Retina (tissue), 1 donor: ENCODE measurements at regions not wholly inside any gene's neighbourhood (a gene's known extent, or its start where the extent isn't known, plus 50 kb on each side); places are given as distances from the start of the nearest gene placed in this dataset.
"Not testable (repeated sequence)": the region's sequence is repeated elsewhere in the genome, so short reads cannot be mapped to it uniquely, and the experiment has no call there.

ENCODE experiments used
- DNase-seq: peaks from one replicate; pipeline ENCODE4 v3.0.0-alpha.2; 2016

DNA sequence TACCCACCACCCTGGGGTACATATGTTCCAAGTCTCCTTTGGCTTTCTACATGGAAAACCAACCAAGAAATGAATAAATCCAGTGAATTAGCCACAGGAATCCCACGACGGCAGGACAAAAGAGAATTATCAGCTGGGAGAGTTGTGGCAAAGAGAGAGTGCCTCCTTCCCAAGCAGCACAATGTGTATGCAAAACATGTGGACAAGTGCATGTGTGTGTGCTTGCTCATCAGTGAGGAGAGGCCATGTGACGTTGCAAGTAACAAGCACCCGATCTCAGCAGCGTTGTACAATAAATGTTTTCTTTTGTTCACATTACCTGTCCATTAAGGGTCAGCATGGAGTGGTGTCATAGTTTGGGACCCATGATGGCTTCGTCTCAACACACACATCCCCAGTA, 50.0 kb upstream of the EMX2 start:
- DNase-seq, result no peak

DNA sequence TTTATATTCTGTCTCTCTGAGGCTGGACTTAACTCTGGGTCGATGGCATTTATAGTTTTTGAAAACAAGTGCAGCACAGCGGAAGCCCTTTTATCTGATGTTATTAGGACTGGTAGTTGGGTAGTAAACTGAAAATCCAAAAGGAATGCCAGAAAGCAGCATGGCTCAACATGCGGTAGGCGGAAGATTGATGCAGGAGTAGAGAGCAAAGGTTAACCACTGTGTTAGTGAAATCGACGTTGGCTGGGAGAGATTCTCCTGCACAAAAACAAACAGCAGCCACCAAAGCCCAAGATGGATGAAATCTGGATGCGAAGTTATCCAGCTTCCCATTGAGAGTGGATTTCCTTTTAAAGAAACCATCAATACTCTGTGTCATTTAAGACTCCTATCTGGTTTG, 54.5 kb upstream of the EMX2 start:
- no peak for DNase-seq

DNA sequence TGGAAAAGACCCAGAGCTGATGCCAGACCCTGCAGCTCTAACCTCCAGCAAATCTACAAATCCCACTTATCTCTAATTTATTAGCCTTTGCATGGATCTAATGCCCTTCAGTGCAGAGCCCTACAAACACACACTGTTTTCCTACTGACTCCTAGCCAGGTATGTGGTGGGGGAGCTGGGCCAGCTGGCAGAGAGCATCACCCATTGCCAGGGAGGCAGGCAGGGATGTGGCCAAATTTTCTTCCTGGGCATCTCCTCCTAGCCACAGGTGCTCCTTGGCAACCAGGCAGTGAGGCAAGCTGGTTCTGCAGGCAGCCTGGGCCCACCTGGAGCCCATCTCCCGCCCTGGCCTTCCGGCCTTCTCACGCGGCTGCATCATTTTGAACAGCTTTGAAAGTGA, 55.9 kb upstream of the EMX2 start:
- DNase-seq, result no peak

DNA sequence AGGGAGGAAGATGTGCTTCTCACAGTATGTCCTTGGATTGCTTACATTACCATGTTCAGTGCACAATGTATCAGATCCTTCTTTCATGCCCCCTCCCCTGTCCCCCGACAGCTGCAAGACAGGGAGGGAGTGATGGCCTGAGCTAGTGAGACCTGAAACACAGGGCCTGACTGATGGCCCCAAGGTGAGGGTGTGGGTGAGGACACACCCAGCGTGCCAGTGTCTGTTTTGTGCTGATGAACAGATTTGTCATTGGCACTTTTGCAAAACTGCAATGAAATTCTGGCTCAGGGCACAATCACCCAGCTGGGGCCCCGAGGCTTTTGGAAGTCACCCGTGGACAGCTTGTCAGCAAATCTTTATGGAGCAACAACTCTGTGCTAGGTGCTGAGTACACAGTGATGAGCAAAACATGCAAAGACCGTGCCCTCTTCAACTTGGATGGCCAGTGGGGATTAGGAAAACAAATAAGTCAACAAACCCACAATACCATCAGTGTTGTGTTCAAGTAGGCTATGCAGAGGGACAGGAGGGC, 59.4 kb upstream of the EMX2 start:
- DNase-seq, result no peak

DNA sequence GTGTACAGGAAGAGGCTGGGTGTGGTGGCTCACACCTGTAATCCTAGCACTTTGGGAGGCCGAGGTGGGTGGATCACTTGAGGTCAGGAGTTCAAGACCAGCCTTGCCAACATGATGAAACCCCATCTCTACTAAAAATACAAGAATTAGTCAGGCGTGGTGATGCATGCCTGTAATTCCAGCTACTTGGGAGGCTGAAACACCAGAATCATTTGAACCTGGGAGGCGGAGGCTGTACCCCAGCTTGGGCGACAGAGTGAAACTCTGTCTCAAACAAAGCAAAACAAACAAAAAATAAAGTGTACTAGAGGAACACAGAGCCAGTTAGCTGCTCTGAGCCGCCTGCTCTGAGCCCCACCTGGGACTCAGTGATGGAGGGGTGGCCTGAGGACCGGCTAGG, 61.5 kb upstream of the EMX2 start:
- DNase-seq, result not testable (repeated sequence)

DNA sequence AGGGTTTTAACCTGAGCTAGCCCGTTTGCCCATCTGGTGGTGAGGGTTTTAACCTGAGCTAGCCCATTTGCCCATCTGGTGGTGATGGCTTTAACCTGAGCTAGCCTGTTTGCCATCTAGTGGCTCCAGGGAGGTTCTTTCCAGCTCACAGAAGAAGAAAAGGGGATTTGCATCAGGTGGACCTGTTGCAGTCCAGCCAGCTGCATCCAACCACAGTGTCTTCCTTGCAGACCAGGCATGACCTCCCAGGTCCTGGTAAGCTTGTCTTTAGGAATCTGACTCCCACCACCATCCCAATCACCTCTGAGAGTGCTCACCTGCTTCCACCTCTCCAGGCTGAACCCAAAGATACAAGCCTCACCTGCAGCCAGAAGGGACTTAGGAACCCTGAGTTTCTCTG, 62.4 kb upstream of the EMX2 start:
- no peak for DNase-seq

DNA sequence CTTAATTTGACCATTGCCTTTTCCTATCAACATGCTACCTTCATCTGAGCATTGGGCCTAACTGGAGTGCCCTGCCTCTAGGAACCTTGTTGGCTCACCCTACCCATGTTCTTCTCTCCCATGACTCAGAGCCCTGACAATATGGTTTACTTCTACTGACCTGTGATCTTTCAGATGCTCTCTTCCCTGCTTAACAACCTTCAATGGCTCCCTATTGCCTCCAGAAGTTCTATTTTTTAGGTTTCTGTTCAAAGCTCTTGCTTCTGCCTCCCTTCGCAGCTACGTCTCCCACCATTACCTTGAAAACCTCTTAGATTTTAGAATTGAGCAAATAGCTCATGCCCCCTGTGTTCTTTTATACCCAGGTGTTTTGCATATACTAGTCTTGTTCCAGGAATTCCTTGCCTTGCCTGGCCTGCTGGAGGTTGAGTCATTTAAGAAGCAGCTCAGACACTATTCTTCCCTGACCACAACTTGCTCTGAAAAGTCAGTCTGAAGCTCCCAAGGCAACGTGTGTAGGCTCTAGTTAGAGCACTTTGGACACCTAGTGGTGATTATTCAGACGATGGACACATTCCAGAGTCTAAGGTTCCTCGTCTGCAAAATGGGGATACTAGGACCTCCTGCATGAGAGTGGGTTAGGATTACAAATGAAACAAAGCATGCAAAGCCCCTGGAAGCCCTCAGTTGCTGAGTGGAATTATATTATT, 64.4 kb upstream of the EMX2 start:
- DNase-seq, result no peak

DNA sequence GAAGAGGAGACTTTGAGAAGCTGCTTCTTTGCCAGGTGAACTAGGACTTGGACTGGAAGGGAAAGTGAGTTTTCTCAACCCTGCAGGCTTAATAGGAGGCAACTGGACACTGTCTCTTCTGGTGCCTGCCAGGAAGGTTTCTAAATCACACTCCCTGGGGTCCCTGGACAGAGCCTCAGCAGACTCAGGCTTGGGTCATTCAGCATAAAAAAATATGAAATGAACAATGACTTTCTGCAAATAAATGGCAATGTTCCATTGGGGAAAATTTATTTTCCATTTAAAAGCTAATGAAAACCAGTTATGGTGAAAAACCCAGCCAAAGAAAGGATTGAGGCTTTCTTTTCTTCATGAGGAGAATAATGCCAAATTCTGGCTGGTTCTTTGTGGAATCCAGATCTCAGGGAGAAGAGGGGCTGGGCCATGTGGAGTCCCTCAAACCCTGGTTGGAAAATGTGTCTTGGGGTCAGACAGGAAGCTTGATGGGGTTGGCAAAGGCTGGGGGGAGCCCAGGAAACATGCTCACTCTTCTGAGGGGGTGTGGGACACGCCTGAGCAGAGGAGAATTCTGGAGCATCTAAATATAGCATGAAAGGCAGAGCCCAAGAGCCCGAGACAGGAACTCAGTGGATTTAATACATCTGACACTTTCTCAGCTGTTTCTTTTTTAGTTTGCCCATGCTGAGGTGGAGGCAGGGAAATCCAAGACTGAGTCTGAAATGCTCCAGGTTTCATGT, 65.2 kb upstream of the EMX2 start:
- no peak for DNase-seq

DNA sequence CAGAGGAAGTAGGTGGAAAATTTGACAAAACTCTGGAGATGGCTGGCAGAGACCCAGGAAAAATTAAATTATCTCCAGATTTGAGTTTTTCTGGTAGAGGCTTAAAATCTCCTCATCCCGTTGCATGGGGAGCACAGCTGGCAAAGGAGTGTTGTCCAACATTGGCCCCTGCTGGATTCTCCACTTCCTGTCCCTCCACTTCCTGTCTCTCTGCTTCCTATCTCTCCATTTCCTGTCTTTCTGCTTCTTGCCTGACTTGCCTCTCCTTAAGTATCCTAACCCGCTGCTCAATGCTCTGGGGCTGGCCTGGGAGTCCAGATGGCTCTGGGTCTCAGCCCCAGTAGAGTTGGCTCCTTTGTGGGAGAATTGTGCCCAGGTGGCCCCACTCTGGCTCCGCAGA, 65.8 kb upstream of the EMX2 start:
- no peak for DNase-seq

DNA sequence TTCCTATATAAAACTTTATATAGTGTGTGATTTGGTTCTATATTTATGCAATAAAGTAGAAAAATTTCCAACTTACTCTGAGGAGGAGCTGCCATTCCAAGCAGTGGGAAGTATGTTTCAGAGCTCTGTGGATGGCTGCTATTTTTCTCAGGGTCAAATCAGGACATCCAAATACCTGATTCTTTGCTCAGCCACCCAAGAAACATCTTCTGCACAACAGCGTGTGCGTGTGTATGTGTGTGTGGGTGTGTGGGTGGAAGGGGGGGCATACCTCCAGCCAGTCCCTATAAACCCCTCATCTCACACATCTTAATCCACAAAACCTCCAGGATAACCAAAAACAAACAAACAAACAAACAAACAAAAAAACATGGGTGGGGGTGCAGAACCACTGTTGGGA, 66.3 kb upstream of the EMX2 start:
- DNase-seq, result no peak

DNA sequence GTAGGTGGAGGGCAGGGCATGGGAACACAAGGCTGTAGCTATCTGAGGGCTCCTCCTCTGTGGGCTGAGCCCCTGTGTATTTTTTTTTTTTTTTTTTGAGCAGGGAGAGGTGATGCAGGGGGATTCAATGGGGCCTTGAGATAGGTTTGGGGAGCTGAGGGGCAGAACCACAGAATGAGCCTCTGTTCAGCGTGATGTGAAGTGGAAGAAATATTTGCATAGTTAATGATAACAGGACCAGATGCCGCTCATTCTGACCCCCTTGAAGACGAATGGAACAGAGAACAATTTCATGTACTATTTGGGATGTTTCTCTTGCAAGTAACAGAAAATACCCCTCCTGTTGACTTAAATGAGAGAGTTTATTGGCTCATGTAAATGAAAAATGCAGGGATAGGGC, 69.7 kb upstream of the EMX2 start:
- DNase-seq, result no peak

DNA sequence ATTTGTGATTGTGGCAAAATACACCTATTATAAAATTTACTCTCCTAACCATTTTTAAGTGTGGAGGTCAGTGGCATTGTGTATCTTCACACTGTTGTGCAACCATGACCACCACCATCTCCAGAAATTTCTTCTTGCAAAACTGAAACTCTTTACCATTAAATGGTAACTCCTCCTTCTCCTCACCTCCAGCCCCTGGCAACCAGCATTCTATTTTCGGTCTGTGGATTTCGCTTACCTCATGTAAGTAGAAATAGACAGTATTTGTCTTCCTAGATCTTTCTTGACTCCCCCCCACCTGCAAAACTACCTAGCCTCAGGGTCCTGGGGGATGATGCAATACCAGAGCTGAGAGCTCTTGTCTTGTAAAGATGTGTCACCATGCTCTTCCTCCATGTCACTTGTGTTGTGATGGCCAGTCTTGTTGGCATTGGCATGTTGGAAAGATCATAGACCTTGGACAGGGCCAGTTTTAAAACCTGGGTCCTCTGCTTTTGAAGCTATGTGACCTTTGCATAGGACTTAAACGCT, 71.1 kb upstream of the EMX2 start:
- DNase-seq, result no peak

DNA sequence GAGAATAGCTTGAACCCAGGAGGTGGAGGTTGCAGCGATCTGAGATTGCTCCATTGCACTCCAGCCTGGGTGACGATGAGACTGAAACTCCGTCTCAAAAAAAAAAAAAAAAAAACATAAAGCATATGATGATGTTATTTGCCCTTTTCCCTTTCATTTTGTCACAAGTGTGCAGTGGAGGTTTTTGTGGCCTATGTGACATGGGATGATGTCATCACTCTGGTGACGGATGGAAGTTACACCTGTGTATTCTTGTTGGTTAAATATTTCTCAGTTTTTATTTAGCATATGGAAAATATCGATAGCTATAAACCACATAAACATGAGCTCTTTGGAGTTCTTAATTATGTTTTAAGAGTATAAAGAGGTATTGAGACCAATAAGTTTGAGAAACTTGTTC, 71.8 kb upstream of the EMX2 start:
- no peak for DNase-seq

DNA sequence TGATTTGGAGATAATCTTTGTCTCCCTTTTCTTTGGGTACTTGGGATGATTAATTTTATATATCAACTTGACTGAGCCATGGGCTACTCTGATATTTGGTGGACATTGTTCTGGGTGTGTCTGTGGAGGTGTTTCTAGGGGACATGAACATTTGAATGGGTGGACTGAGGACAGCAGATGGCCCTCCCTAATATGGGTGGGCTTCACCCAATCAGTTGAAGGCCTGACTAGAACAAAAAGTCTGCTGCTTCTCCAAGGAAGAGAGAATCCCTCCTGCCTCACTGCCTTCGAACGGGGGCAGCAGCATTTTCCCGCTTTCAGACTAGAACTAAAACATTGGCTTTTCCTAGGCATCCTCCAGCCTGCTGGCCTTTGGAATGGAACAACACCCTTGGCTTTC, 73.9 kb upstream of the EMX2 start:
- DNase-seq, result no peak

DNA sequence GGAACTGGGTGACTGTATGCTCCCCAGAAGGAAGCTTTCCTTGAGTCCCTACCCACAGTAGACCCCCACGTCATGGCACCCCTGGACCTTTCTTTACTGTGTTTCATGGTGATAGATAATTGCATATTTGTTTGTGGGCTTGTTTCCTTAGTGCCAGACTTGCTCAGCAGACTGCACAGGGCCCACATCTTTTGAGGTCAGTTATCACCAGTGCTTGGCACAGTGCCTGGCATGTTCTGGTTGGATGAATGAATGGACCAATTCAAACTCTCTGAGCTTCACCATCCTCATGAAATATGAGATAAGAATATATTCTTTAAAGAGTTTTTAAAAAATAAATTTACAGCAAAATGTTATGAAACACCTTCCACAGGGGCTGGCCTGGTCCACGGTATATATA, 78.4 kb upstream of the EMX2 start:
- no peak for DNase-seq

DNA sequence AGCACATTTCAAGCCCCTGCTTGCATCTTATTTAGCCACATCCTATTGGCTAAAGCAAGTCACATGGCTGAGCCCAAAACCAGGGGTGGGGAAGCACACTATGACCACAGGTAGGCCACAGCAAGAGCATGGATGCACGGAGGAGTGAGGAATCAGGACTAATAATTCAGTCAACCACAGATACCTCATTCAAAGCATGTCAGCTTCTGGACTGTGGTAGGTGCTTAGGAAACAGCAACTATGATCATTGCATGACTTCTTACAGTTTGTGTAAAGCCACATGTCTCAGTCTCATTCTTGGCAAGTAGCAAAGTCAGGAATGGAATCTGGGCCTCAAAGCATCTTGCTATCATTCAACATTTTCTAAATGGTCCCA, 79.0 kb upstream of the EMX2 start:
- no peak for DNase-seq

DNA sequence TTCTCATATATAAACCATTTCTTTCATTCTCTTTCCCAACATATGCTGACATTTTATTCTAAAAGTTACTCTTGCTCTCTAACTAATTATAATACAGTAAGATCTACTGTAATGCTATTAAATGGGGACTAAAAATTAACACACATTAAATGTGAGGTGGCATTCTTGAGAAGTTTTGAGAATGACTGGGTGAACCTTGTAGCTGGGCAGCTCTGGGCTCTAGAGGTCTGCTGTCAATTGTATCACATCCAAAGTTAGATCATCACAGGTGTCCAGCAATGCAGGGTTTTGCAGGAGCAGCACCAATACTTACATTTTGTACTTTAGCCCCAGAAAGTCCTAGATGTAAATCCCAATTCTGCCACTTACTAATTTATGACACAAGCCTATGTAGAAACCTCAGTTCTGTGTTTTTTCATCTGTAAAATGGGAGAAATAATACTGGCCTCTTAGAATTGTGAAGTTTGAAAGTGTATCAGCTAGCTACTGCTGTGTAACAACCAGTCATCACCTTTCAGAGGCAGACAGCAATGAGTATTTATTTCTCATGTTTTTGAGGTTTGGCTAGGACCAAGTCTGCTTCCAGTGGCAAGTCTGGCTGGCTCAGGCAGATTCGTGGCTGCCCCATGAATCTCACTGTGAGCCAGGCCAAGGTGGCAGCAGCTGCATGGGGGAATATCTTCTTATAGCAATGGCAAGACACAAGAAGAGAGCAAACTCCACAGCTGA, 79.6 kb upstream of the EMX2 start:
- DNase-seq, result no peak

DNA sequence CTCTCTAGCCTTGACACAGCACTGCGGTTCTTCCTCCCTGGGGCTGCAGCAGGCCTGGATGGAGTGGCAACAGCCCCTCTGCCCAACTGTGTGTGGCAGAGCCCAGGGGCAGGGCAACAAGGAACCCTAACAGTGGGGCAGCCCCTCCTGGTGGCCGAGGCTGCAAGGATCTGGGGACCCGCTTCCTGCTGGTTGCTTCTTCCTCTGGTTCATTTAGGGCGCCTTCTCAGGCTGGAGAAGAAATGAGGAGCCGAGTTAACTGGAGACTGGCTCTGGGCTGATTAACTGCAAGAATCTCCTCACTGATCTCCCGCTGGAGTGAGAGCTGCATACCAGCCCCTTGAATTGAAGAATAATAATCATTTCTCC, 80.1 kb upstream of the EMX2 start:
- no peak for DNase-seq

DNA sequence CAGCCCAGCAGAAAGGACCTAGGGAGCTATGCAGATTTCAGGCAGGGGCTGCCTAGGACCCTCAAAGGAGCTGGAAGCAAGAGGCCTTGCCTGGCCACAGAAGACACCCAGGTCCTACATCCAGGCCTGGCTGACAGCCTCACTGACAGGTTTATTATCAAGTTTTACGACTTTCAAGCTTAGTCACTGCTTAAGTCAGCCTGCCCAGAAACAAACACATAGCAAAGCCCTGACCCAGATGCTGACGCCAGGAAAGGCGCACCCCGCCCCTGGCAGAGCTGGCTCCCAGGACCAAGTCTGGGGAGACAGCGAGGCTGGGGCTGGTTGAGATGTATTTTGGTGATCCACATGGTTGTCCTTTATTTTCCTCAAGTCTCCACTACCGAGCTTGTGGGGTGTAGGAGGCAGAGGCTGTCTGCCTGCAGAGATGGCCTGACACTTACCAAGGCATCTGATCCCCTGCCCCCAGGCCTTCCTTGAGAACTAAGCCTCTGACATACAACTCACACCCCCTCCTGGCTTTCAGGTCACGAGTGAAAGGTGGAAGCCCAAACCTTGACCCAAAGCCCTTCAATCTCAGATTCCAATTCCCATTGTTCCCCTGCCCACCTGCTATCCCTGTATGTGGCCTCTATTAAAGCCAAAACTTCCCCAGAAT, 80.7 kb upstream of the EMX2 start:
- no peak for DNase-seq

DNA sequence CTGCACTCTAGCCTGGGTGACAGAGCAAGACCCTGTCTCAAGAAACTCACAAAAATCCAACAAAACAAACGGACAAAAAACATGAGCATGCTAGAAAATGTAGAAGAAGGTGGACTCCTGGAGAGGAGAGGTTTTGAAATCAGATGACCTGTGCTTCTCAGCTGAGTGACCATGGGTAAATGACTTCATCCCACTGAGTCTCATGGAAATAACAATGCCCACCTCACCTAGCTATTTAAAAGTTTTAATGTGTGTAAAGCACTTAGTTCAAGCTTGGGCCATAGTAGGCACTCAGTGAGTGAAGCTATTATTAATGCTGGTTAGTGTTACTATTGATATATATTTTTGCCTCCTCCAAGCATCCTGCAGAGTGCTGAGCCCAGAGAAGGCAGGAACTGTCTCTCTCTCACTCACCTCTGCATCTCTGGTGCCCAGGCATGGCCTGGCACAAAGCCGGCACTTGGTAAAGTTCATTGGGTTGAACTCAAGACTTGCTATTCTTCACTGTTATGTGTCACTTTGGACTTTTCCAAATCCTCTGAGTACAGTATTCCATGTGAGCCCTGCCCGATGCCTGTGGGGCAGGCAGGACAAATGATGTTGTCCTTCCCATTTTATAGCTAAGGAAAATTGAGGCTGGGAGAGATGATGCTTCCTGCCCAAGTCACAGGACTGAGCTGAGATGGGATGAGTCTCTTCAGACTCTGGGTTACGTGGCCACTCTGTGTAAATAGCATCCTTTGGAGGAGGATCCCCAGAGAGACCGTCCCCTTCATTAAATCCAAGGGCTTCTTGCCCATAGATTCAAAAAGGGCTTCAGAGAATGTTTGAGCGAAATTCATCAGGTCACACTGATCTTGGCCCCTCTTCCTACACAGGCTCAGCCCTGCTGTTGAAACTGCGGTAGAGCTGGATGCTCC, 81.4 kb upstream of the EMX2 start:
- no peak for DNase-seq

DNA sequence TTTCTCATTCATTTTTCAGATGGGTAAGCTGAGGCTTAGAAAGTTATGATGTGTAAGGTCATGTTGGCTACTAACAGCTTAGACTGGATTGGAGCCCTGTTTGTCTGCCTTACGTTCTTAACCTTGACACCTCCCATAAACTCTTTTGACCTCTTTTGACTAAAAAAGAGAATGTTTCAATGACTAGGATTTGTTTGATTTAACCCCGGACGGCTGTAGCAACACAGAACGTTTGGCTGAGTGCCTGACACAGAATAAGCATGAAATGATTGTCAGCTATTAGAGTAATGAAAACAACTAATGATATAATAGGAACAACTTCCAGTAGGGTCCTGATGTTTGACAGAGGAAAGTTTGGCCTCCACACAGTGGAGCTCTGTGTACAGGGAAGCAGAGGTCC, 83.3 kb upstream of the PDZD8 start:
- no peak for DNase-seq

DNA sequence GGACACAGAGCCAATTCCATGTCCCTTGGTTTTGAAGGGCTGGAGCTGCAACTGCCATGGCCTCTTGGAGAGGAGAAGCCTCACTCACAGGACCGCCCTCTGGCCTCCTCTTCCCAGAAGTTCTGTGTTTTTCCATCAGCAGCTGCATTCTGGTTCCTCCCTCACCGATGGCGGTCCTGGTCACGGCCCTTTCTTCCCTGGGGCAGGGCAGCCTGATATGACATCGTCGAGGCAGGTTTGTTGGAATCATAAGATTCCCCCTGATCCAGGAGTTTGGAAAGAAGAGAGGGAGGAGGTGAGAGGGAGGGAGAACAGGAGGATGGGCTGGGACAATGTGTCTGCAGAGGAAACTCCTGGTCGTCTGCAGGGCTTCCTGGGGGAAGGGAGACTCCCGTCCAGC, 82.7 kb upstream of the PDZD8 start:
- no peak for DNase-seq
